Osteoblast (primary cell): ENCODE measurements at regions not wholly inside any gene's neighbourhood (a gene's known extent, or its start where the extent isn't known, plus 50 kb on each side); places are given as distances from the start of the nearest gene placed in this dataset.

Experiments used
- DNase-seq: peaks from one replicate; pipeline ENCODE4 v3.0.0; 2011; ENCODE audit warnings: low spot score, mixed read lengths; ENCODE audit not compliant: insufficient read length; ENCODE audit errors: missing footprints
- H2AFZ ChIP-seq: 2 replicates; pipeline ENCODE4 v1.6.0; 2011; ENCODE audit warnings: mild to moderate bottlenecking, low read length
- H3K27ac ChIP-seq: 2 replicates; pipeline ENCODE4 v1.5.1; 2011; ENCODE audit warnings: mild to moderate bottlenecking, low read depth, low read length, moderate library complexity
- H3K27me3 ChIP-seq: 2 replicates; pipeline ENCODE4 v1.6.0; 2012; ENCODE audit warnings: mild to moderate bottlenecking, control low read depth, inconsistent platforms, low read length, moderate library complexity; ENCODE audit not compliant: insufficient read depth
- H3K36me3 ChIP-seq: 2 replicates; pipeline ENCODE4 v1.5.1; 2011; ENCODE audit warnings: mild to moderate bottlenecking, low read length, control low read depth, moderate library complexity; ENCODE audit not compliant: insufficient read depth
- H3K4me1 ChIP-seq: 2 replicates; pipeline ENCODE4 v1.5.1; 2011; ENCODE audit warnings: mild to moderate bottlenecking, low read length, control low read depth, moderate library complexity; ENCODE audit not compliant: insufficient read depth
- H3K4me2 ChIP-seq: 2 replicates; pipeline ENCODE4 v1.6.0; 2011; ENCODE audit warnings: mild to moderate bottlenecking, low read length; ENCODE audit not compliant: insufficient read depth
- H3K4me3 ChIP-seq: fragments of 200-600 bp; sonication (generic); 3 replicates; pipeline ENCODE4 v1.5.1; 2012; ENCODE audit warnings: mild to moderate bottlenecking, low read length, inconsistent platforms; ENCODE audit not compliant: insufficient read depth
- H3K79me2 ChIP-seq: 2 replicates; pipeline ENCODE4 v1.6.0; 2012; ENCODE audit warnings: mild to moderate bottlenecking, low read length, control low read depth, inconsistent platforms; ENCODE audit not compliant: insufficient read depth
- H3K9me3 ChIP-seq: 2 replicates; pipeline ENCODE4 v1.5.1; 2011; ENCODE audit warnings: low read depth, low read length, control low read depth
- H4K20me1 ChIP-seq: 2 replicates; pipeline ENCODE4 v1.6.0; 2012; ENCODE audit warnings: mild to moderate bottlenecking, low read length, control low read depth; ENCODE audit not compliant: insufficient read depth
- TF ChIP-seq, protein P1 (sequence below): IDR thresholded peaks from 2 replicates; pipeline ENCODE4 v1.5.1; 2011; ENCODE audit warnings: mild to moderate bottlenecking, low read depth, low read length, moderate library complexity; ENCODE audit errors: extremely low read depth

DNA sequence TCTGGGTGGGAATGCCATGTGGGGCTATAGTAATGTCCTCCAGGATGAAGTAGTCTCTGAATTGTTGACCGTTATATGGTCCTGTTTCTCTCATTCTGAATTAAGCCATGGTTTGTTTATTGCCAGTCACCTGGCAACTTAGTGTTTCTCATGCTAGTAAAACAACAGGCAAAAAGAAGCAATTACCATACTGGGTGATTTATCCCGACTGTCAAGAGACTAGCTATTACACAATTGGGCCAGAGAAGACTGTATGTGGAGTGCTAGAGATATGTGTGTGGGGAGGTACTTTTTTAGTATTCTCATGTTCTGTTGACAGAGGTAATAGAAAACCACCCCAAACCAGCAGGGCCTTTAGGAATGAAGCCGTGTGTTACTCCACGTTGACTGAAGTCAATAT, 258.2 kb downstream of the TDRD3 start:
- DNase-seq: no peak
- Histone ChIP-seq H3K79me2 (no peaks in the 10 kb centered on the region), H4K20me1 (no peaks in the 10 kb centered on the region), H3K4me3 (no peak overlapping the region), H3K4me2 (no peak overlapping the region), H3K27ac (no peak overlapping the region), H3K4me1 (no peaks in the 10 kb centered on the region), H3K9me3 (no peaks in the 10 kb centered on the region), H3K36me3 (no peaks in the 10 kb centered on the region), H3K27me3 (no peaks in the 10 kb centered on the region), H2AFZ (no peak overlapping the region)
- TF ChIP-seq, protein P1, sequence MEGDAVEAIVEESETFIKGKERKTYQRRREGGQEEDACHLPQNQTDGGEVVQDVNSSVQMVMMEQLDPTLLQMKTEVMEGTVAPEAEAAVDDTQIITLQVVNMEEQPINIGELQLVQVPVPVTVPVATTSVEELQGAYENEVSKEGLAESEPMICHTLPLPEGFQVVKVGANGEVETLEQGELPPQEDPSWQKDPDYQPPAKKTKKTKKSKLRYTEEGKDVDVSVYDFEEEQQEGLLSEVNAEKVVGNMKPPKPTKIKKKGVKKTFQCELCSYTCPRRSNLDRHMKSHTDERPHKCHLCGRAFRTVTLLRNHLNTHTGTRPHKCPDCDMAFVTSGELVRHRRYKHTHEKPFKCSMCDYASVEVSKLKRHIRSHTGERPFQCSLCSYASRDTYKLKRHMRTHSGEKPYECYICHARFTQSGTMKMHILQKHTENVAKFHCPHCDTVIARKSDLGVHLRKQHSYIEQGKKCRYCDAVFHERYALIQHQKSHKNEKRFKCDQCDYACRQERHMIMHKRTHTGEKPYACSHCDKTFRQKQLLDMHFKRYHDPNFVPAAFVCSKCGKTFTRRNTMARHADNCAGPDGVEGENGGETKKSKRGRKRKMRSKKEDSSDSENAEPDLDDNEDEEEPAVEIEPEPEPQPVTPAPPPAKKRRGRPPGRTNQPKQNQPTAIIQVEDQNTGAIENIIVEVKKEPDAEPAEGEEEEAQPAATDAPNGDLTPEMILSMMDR: no peak

DNA sequence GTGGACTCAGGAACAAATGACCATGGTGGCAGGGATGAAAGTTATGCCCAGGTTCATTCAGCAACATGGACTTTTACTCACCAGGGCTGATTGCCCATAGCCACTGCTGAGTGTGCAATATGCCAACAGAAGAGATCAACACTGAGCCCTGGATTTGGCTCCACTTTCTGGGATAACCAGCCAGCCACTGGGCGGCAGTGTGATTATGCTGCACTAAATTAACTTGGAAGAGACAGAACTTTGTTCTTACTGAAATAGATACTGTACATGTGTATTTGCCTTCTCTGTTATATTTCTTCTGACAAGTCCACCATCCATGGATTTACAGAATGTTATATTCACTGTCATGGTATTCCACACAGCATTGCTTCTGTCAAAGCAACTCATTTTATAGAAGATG, 257.4 kb downstream of the TDRD3 start:
- no peaks in the 10 kb centered on the region for H4K20me1 ChIP-seq
- H3K9me3 ChIP-seq: no peaks in the 10 kb centered on the region
- no peak overlapping the region for H2AFZ ChIP-seq
- DNase-seq: no peak
- H3K79me2 ChIP-seq: no peaks in the 10 kb centered on the region
- no peak overlapping the region for H3K4me3 ChIP-seq
- TF ChIP-seq, protein P1: peak; percentile 48
- no peaks in the 10 kb centered on the region for H3K36me3 ChIP-seq
- H3K27ac ChIP-seq: no peak overlapping the region
- no peak overlapping the region for H3K4me2 ChIP-seq
- H3K4me1 ChIP-seq: no peaks in the 10 kb centered on the region
- H3K27me3 ChIP-seq: no peaks in the 10 kb centered on the region

DNA sequence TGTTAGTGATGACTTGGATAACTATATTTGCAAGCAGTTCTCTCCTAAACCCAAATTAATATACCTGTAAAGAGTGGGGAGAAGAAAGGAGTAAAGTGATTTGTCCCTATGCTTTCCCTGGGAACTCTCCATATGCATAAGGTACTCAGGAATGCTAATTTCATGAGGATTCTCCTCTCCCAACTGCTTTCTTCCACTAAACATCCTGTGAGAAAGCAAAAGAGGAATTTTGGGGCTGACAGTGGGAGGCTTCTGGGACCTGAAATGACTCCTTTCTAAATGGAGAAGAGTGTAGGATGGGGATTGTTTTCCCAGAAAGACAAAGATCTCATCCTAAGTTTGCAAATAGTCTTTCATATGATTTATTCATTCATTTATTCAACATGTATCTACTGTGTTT, 250.5 kb downstream of the TDRD3 start:
- TF ChIP-seq, protein P1: no peak
- Histone ChIP-seq H3K36me3 (no peaks in the 10 kb centered on the region), H3K79me2 (no peaks in the 10 kb centered on the region), H3K4me2 (no peak overlapping the region), H2AFZ (no peak overlapping the region), H3K4me3 (no peak overlapping the region), H3K27ac (no peak overlapping the region), H3K9me3 (no peaks in the 10 kb centered on the region), H4K20me1 (no peaks in the 10 kb centered on the region), H3K4me1 (no peaks in the 10 kb centered on the region), H3K27me3 (no peaks in the 10 kb centered on the region)
- DNase-seq: no peak

DNA sequence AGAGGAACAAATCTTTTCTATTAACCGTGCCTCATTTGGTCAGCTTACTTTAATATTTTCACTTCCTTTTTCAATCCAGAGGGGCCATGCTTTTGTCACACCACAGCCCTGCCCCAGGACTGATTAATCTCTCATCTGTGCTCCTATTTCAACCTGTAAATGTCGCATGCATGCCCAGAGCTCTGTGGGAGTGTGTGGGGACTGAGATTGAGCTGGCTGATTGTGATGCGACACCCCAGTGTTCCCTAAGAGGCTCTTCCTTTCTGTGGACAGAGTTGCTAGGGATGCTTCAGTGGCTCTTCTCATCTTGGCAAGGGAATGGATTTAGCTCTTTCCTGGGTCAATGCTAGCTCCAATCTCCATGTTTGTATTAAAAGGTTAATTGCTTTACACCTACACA, 249.6 kb downstream of the TDRD3 start:
- H3K27me3 ChIP-seq: no peaks in the 10 kb centered on the region
- no peaks in the 10 kb centered on the region for H3K79me2 ChIP-seq
- no peaks in the 10 kb centered on the region for H3K36me3 ChIP-seq
- H3K27ac ChIP-seq: no peak overlapping the region
- H3K4me2 ChIP-seq: no peak overlapping the region
- H3K4me3 ChIP-seq: no peak overlapping the region
- H2AFZ ChIP-seq: no peak overlapping the region
- TF ChIP-seq, protein P1: no peak
- DNase-seq: no peak
- no peaks in the 10 kb centered on the region for H3K9me3 ChIP-seq
- H3K4me1 ChIP-seq: no peaks in the 10 kb centered on the region
- H4K20me1 ChIP-seq: no peaks in the 10 kb centered on the region
